ENCODE measurements at regions not wholly inside any gene's neighbourhood (a gene's known extent, or its start where the extent isn't known, plus 50 kb on each side); places are given as distances from the start of the nearest gene placed in this dataset.

DNA sequence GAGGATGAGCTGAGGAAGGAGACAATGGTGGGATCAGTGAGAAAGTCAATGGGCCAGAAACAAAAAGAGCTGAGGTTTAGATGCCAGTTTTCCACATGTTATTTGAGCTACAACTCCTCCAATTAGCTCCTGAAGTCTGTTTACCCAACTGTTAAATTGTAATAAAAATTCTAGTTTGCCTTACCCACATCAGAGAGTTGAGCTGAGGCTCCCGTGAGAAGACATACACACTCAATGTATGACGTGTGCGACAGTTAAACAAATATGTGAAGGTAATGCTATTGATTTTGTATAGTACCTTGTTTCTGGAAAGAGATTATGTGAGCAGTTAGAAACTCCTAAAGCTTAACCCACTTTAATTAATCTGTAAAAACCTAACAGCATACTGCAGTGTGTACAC lies 318.1 kb upstream of the GRM7 start:
- TF ChIP-seq, protein P1, sequence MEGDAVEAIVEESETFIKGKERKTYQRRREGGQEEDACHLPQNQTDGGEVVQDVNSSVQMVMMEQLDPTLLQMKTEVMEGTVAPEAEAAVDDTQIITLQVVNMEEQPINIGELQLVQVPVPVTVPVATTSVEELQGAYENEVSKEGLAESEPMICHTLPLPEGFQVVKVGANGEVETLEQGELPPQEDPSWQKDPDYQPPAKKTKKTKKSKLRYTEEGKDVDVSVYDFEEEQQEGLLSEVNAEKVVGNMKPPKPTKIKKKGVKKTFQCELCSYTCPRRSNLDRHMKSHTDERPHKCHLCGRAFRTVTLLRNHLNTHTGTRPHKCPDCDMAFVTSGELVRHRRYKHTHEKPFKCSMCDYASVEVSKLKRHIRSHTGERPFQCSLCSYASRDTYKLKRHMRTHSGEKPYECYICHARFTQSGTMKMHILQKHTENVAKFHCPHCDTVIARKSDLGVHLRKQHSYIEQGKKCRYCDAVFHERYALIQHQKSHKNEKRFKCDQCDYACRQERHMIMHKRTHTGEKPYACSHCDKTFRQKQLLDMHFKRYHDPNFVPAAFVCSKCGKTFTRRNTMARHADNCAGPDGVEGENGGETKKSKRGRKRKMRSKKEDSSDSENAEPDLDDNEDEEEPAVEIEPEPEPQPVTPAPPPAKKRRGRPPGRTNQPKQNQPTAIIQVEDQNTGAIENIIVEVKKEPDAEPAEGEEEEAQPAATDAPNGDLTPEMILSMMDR (IDR thresholded peaks at IDR 0.05; ENCODE audit: unreplicated experiment): no peak
- Mint-ChIP-seq H3K27ac (no peak overlapping the region), H3K4me3 (no peak overlapping the region), H3K4me1 (no peaks in the 10 kb centered on the region), H3K9me3 (peaks cover 30% of the 10 kb centered on the region), H3K27me3 (ENCODE audit: low read depth) (no peaks in the 10 kb centered on the region), H3K36me3 (no peaks in the 10 kb centered on the region)
- no peak for DNase-seq (ENCODE audit: low spot score in 2 of 2, unreplicated experiment in 2 of 2)

DNA sequence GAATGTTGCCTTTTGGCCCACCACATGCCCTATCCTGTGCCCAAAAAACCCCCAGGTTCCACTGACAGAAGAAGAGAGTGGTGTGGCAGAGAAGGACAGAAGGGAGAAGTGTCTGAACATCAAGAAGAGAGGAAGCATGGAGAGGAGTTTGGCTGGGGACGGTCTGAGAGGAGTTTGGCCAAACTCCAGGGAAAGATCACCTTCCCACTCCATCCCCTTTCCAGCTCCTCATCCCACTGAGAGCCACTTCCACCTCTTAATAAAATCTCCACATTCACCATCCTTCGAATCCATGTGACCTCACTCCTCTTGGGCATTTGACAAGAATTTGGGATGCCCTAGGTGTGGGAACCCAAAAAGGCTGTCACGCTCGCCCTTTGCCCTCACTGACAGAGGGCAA lies 311.6 kb upstream of the GRM7 start:
- Mint-ChIP-seq H3K27me3 (ENCODE audit: low read depth) (no peaks in the 10 kb centered on the region), H3K4me3 (no peak overlapping the region), H3K9me3 (peaks cover 31% of the 10 kb centered on the region), H3K4me1 (no peaks in the 10 kb centered on the region), H3K27ac (no peak overlapping the region), H3K36me3 (peaks cover 6% of the 10 kb centered on the region)
- no peak for DNase-seq (ENCODE audit: low spot score in 2 of 2, unreplicated experiment in 2 of 2)
- TF ChIP-seq, protein P1 (IDR thresholded peaks at IDR 0.05; ENCODE audit: unreplicated experiment): no peak

DNA sequence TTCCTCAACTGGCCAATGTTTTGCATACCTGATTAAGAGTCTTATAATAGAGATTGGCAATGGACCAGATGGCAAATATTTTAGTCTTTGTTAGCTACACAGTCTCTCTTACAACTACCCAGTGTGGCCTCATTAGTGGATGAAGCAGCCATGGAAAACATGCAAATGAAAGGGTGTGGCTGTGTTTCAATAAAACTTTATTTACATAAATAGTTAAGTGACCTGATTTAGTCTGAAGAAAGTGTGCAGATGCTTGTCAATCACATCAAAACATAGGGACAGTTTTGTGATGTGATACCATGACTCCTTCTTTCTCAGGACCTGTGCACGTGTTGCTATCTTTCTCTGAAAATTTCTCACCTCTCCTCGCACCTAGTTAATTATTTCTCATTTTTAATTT lies 309.8 kb upstream of the GRM7 start:
- TF ChIP-seq, protein P1 (IDR thresholded peaks at IDR 0.05; ENCODE audit: unreplicated experiment): no peak

DNA sequence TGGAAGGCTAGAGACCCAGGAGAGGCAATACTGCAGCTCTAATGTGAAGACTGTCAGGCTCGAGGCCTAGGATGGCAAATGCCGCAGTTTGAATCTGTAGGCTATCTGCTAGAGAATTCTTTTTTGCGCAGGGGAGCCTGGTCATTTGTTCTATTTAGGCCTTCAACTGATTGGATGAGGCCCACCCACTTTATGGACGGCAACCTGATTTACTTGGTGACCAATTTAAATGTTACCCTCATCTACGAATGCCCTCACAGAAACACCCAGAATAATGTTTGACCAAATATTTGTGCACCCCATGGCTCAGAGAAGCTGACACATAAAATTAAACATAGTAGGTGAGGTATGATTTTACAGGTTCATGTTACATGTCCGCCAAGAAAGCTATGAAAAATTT lies 300.7 kb upstream of the GRM7 start:
- no peak for DNase-seq (ENCODE audit: low spot score in 2 of 2, unreplicated experiment in 2 of 2)

More for the DNA sequence above, 309.8 kb upstream of the GRM7 start:
- DNase-seq (ENCODE audit: low spot score in 2 of 2, unreplicated experiment in 2 of 2): no peak
- Mint-ChIP-seq H3K9me3 (peaks cover 28% of the 10 kb centered on the region), H3K4me3 (no peak overlapping the region), H3K4me1 (no peaks in the 10 kb centered on the region), H3K36me3 (peaks cover 6% of the 10 kb centered on the region), H3K27ac (no peak overlapping the region), H3K27me3 (ENCODE audit: low read depth) (no peaks in the 10 kb centered on the region)

DNA sequence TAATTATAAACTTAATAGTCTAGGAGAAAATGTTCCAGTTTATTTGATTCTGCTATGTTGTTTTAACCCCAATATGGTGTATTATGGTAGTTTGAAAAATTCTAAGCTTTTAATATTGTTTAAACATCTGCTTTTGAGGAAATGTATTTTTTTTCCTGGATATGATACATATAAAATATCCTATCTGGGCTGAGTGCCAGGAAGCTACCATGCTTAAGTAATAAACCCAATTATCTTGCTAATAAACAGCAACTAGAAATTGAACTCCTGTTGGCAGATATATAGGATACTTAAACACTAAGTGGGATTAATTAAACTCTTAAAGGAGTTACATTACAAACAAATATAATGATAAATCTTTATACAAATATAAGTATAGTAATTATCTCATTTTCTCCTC lies 293.7 kb upstream of the GRM7 start:
- Mint-ChIP-seq H3K27ac (no peak overlapping the region), H3K4me3 (no peak overlapping the region), H3K36me3 (no peaks in the 10 kb centered on the region), H3K9me3 (peaks cover 3% of the 10 kb centered on the region), H3K4me1 (no peaks in the 10 kb centered on the region), H3K27me3 (ENCODE audit: low read depth) (peaks cover 2% of the 10 kb centered on the region)
- TF ChIP-seq, protein P1 (IDR thresholded peaks at IDR 0.05; ENCODE audit: unreplicated experiment): no peak
- no peak for DNase-seq (ENCODE audit: low spot score in 2 of 2, unreplicated experiment in 2 of 2)

More for the DNA sequence above, 300.7 kb upstream of the GRM7 start:
- Mint-ChIP-seq H3K9me3 (peaks cover 5% of the 10 kb centered on the region), H3K36me3 (no peaks in the 10 kb centered on the region), H3K4me3 (no peak overlapping the region), H3K27ac (no peak overlapping the region), H3K4me1 (no peaks in the 10 kb centered on the region), H3K27me3 (ENCODE audit: low read depth) (peaks cover 2% of the 10 kb centered on the region)
- TF ChIP-seq, protein P1 (IDR thresholded peaks at IDR 0.05; ENCODE audit: unreplicated experiment): no peak

DNA sequence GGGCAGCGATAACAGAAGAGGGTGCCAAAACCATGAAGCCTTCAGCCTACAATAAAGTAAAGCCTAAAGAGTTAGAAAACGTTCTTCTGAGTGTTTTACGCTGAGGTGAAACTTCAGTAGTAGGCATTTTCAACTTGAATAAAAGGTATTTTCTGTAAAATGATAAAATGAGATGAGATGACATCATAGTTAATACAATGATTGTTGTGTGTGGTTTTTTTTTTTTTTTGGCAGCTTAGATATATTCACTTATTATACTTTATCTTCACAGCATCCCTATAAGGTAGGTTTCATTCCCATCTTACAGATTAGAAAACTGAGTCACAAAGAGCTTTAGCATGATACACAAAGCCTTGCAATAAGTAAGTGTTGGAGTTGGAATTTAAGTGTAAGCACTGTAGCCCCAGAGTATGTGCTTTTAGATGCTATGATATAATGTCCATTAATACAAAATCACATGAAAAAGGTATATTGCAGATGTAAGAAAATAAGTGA lies 291.9 kb upstream of the GRM7 start:
- DNase-seq (ENCODE audit: low spot score in 2 of 2, unreplicated experiment in 2 of 2): no peak
- Mint-ChIP-seq H3K4me3 (no peak overlapping the region), H3K27me3 (ENCODE audit: low read depth) (no peaks in the 10 kb centered on the region), H3K9me3 (peaks cover 3% of the 10 kb centered on the region), H3K36me3 (no peaks in the 10 kb centered on the region), H3K27ac (no peak overlapping the region), H3K4me1 (no peaks in the 10 kb centered on the region)
- TF ChIP-seq, protein P1 (IDR thresholded peaks at IDR 0.05; ENCODE audit: unreplicated experiment): no peak

Data from mesothelial cell of epicardium (in vitro differentiated cells).